Hepatocyte (in vitro differentiated cells): ENCODE measurements at regions not wholly inside any gene's neighbourhood (a gene's known extent, or its start where the extent isn't known, plus 50 kb on each side); places are given as distances from the start of the nearest gene placed in this dataset.

Source experiments
- CTCF ChIP-seq: fragments of 200-600 bp; sonication (generic); IDR thresholded peaks from 2 replicates; pipeline ENCODE4 v1.5.1; 2016; ENCODE audit warnings: antibody characterized with exemption, mild to moderate bottlenecking; ENCODE audit not compliant: poor library complexity
- EZH2 ChIP-seq: fragments of 200-600 bp; sonication (generic); IDR thresholded peaks from 2 replicates; pipeline ENCODE4 v1.6.1; 2016; ENCODE audit warnings: antibody characterized with exemption, mild to moderate bottlenecking, borderline replicate concordance
- EZH2phosphoT487 ChIP-seq: fragments of 200-600 bp; sonication (generic); IDR thresholded peaks from one replicate; pipeline ENCODE4 v1.6.1; 2018; ENCODE audit warnings: antibody characterized with exemption, mild to moderate bottlenecking, low read depth, moderate library complexity; ENCODE audit not compliant: unreplicated experiment, severe bottlenecking

- TF ChIP-seq CTCF (no peak), EZH2phosphoT487 (no peak), EZH2 (no peak)
Measured at GRCh38 chr15:95068701-95069521, 837.5 kb downstream of the MCTP2 start.
